HL-60 (cell line): ENCODE measurements at regions not wholly inside any gene's neighbourhood (a gene's known extent, or its start where the extent isn't known, plus 50 kb on each side); places are given as distances from the start of the nearest gene placed in this dataset.

Source experiments
- GABPA ChIP-seq: IDR thresholded peaks from 2 replicates; pipeline ENCODE4 v1.6.1; 2012; ENCODE audit warnings: low read depth
- POLR2AphosphoS5 ChIP-seq: IDR thresholded peaks from 2 replicates; pipeline ENCODE4 v1.6.1; 2012; ENCODE audit warnings: low read depth
- SPI1 ChIP-seq: IDR thresholded peaks from 2 replicates; pipeline ENCODE4 v1.6.1; 2012; ENCODE audit warnings: low read depth, mild to moderate bottlenecking, borderline replicate concordance
- TF ChIP-seq, protein P1 (sequence below): IDR thresholded peaks from one replicate; pipeline ENCODE4 v1.5.1; 2011; ENCODE audit warnings: low read length, control low read depth, inconsistent platforms; ENCODE audit not compliant: insufficient read depth
- TF ChIP-seq, protein P2 (sequence below): IDR thresholded peaks from 2 replicates; pipeline ENCODE4 v1.6.1; 2012; ENCODE audit warnings: low read depth; ENCODE audit not compliant: insufficient replicate concordance

DNA sequence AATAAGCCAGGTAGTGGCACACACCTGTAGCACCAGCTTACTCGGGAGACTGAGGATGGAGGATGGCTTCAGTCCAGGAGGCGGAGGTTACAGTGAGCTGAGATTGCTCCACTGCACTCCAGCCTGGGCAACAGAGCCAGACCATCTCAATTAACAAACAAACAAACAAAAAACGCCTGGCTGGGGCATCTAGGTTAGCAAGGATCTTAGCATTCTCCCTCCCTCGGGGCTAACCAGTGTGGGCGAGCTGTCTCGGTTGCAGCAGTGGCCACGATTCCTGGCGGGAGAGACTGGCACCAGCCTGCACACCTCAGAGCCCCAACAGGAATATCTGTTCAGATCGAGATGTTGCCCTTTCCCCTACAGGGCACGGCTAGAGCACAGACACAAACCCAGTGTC is 91.3 kb upstream of the KCTD7 start:
- TF ChIP-seq, protein P1, sequence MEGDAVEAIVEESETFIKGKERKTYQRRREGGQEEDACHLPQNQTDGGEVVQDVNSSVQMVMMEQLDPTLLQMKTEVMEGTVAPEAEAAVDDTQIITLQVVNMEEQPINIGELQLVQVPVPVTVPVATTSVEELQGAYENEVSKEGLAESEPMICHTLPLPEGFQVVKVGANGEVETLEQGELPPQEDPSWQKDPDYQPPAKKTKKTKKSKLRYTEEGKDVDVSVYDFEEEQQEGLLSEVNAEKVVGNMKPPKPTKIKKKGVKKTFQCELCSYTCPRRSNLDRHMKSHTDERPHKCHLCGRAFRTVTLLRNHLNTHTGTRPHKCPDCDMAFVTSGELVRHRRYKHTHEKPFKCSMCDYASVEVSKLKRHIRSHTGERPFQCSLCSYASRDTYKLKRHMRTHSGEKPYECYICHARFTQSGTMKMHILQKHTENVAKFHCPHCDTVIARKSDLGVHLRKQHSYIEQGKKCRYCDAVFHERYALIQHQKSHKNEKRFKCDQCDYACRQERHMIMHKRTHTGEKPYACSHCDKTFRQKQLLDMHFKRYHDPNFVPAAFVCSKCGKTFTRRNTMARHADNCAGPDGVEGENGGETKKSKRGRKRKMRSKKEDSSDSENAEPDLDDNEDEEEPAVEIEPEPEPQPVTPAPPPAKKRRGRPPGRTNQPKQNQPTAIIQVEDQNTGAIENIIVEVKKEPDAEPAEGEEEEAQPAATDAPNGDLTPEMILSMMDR: no peak
- no peak for TF ChIP-seq POLR2AphosphoS5
- TF ChIP-seq, protein P2, sequence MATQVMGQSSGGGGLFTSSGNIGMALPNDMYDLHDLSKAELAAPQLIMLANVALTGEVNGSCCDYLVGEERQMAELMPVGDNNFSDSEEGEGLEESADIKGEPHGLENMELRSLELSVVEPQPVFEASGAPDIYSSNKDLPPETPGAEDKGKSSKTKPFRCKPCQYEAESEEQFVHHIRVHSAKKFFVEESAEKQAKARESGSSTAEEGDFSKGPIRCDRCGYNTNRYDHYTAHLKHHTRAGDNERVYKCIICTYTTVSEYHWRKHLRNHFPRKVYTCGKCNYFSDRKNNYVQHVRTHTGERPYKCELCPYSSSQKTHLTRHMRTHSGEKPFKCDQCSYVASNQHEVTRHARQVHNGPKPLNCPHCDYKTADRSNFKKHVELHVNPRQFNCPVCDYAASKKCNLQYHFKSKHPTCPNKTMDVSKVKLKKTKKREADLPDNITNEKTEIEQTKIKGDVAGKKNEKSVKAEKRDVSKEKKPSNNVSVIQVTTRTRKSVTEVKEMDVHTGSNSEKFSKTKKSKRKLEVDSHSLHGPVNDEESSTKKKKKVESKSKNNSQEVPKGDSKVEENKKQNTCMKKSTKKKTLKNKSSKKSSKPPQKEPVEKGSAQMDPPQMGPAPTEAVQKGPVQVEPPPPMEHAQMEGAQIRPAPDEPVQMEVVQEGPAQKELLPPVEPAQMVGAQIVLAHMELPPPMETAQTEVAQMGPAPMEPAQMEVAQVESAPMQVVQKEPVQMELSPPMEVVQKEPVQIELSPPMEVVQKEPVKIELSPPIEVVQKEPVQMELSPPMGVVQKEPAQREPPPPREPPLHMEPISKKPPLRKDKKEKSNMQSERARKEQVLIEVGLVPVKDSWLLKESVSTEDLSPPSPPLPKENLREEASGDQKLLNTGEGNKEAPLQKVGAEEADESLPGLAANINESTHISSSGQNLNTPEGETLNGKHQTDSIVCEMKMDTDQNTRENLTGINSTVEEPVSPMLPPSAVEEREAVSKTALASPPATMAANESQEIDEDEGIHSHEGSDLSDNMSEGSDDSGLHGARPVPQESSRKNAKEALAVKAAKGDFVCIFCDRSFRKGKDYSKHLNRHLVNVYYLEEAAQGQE: no peak
- TF ChIP-seq GABPA: no peak
- TF ChIP-seq SPI1: no peak
